Endothelial cell (in vitro differentiated cells): ENCODE measurements at regions not wholly inside any gene's neighbourhood (a gene's known extent, or its start where the extent isn't known, plus 50 kb on each side); places are given as distances from the start of the nearest gene placed in this dataset.
"Not testable (repeated sequence)": the region's sequence is repeated elsewhere in the genome, so short reads cannot be mapped to it uniquely, and the experiment has no call there.

Experiments
- DNase-seq: peaks from one replicate; pipeline ENCODE4 v3.0.0; 2021; ENCODE audit warnings: low spot score
- H3K27ac Mint-ChIP-seq: one replicate; pipeline ENCODE4 v1.8.0; 2021; ENCODE audit warnings: mixed read lengths, inconsistent platforms; ENCODE audit not compliant: unreplicated experiment
- H3K27me3 Mint-ChIP-seq: one replicate; pipeline ENCODE4 v1.8.0; 2021; ENCODE audit warnings: mild to moderate bottlenecking, moderate library complexity, mixed read lengths, inconsistent platforms; ENCODE audit not compliant: unreplicated experiment
- H3K36me3 Mint-ChIP-seq: one replicate; pipeline ENCODE4 v1.8.0; 2021; ENCODE audit warnings: mild to moderate bottlenecking, low read depth, mixed read lengths, inconsistent platforms; ENCODE audit not compliant: unreplicated experiment
- H3K4me1 Mint-ChIP-seq: one replicate; pipeline ENCODE4 v1.8.0; 2021; ENCODE audit warnings: mild to moderate bottlenecking, mixed read lengths, inconsistent platforms; ENCODE audit not compliant: unreplicated experiment
- H3K4me3 Mint-ChIP-seq: one replicate; pipeline ENCODE4 v1.8.0; 2021; ENCODE audit warnings: mild to moderate bottlenecking, mixed read lengths, inconsistent platforms; ENCODE audit not compliant: unreplicated experiment
- H3K9me3 Mint-ChIP-seq: one replicate; pipeline ENCODE4 v1.8.0; 2021; ENCODE audit warnings: mixed read lengths, inconsistent platforms; ENCODE audit not compliant: unreplicated experiment
- TF ChIP-seq, protein P1 (sequence below): fragments of 200-600 bp; sonication (generic); IDR thresholded peaks from one replicate; pipeline ENCODE4 v1.5.0; 2021; ENCODE audit warnings: antibody characterized with exemption; ENCODE audit not compliant: unreplicated experiment

- Mint-ChIP-seq H3K4me1 (no peaks in the 10 kb centered on the region), H3K27me3 (no peaks in the 10 kb centered on the region), H3K4me3 (no peak overlapping the region), H3K36me3 (no peaks in the 10 kb centered on the region), H3K27ac (no peak overlapping the region), H3K9me3 (no peaks in the 10 kb centered on the region)
- TF ChIP-seq, protein P1, sequence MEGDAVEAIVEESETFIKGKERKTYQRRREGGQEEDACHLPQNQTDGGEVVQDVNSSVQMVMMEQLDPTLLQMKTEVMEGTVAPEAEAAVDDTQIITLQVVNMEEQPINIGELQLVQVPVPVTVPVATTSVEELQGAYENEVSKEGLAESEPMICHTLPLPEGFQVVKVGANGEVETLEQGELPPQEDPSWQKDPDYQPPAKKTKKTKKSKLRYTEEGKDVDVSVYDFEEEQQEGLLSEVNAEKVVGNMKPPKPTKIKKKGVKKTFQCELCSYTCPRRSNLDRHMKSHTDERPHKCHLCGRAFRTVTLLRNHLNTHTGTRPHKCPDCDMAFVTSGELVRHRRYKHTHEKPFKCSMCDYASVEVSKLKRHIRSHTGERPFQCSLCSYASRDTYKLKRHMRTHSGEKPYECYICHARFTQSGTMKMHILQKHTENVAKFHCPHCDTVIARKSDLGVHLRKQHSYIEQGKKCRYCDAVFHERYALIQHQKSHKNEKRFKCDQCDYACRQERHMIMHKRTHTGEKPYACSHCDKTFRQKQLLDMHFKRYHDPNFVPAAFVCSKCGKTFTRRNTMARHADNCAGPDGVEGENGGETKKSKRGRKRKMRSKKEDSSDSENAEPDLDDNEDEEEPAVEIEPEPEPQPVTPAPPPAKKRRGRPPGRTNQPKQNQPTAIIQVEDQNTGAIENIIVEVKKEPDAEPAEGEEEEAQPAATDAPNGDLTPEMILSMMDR = no peak
- no peak for DNase-seq
Observed at GRCh38 chr6:93183531-93183972, 235.8 kb downstream of the EPHA7 start.

DNA sequence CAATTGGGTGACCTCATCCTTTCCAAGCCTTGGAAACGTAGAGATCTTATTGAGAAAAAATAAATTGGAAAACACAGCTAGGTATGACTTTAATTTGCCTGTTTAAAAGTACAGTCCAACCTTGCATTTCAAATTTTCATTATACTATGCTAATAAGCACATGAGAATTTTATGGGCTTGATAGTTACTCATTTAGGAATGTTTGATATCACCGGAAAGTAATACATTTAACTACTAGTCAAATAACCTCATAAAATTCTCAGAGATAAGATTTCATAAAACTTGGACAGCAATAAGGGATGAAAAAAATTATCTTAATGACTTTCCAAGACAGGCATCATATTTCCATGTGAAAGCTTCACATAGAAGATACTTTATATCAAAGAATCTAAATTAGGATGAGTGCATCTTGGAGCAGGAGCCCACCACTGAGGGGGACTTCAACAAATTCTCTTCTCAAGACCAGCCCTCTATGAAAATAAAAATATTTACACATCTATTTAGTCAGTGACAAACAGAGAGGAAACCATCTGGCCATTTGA is 236.3 kb downstream of the EPHA7 start:
- Mint-ChIP-seq H3K4me3 (no peak overlapping the region), H3K27ac (no peak overlapping the region), H3K9me3 (no peaks in the 10 kb centered on the region), H3K4me1 (no peaks in the 10 kb centered on the region), H3K27me3 (no peaks in the 10 kb centered on the region), H3K36me3 (no peaks in the 10 kb centered on the region)
- DNase-seq = no peak
- TF ChIP-seq, protein P1 = no peak

DNA sequence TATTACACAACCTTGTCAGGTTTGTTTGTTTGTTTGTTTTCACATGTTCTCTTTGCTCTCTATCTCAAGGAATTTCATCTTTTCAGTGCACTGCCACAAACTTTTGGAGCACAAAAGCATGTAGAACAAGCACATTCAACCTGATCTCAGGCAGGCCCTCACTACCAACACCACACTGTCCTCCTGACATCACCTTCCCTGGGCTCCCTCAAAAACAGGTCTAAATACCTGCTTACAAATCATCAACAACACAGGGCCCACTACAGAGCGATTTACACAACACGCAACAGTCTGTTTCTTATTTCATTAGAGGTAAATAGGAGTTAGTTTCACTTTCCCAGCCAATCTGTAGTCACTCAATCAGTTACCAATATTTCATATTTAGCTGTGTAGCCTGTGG is 241.4 kb downstream of the EPHA7 start:
- no peak for DNase-seq
- Mint-ChIP-seq H3K4me1 (peaks cover 20% of the 10 kb centered on the region), H3K9me3 (no peaks in the 10 kb centered on the region), H3K27me3 (no peaks in the 10 kb centered on the region), H3K36me3 (no peaks in the 10 kb centered on the region), H3K4me3 (no peak overlapping the region), H3K27ac (no peak overlapping the region)
- TF ChIP-seq, protein P1 = no peak

GRCh38 chr6:93177438-93177837 is 241.9 kb downstream of the EPHA7 start:
- TF ChIP-seq, protein P1 = no peak
- Mint-ChIP-seq H3K4me1 (peaks cover 20% of the 10 kb centered on the region), H3K27ac (no peak overlapping the region), H3K36me3 (no peaks in the 10 kb centered on the region), H3K9me3 (no peaks in the 10 kb centered on the region), H3K4me3 (no peak overlapping the region), H3K27me3 (no peaks in the 10 kb centered on the region)
- no peak for DNase-seq

GRCh38 chr6:93176070-93176469 is 243.3 kb downstream of the EPHA7 start:
- Mint-ChIP-seq H3K27me3 (no peaks in the 10 kb centered on the region), H3K4me1 (peaks cover 20% of the 10 kb centered on the region), H3K27ac (no peak overlapping the region), H3K36me3 (no peaks in the 10 kb centered on the region), H3K4me3 (no peak overlapping the region), H3K9me3 (no peaks in the 10 kb centered on the region)
- DNase-seq = no peak
- TF ChIP-seq, protein P1 = no peak

GRCh38 chr6:93173573-93173972 is 245.8 kb downstream of the EPHA7 start:
- not testable (repeated sequence) for H3K4me3 Mint-ChIP-seq, H3K27me3 Mint-ChIP-seq, H3K36me3 Mint-ChIP-seq, H3K27ac Mint-ChIP-seq, DNase-seq, H3K9me3 Mint-ChIP-seq
- H3K4me1 Mint-ChIP-seq = peaks cover 20% of the 10 kb centered on the region
